OCI-M1 (cell line): ENCODE measurements at regions not wholly inside any gene's neighbourhood (a gene's known extent, or its start where the extent isn't known, plus 50 kb on each side); places are given as distances from the start of the nearest gene placed in this dataset.

ENCODE experiments used
- DNase-seq: peaks from one replicate; lab custom pipeline; 2025; lab: John Stamatoyannopoulos, UW

DNA sequence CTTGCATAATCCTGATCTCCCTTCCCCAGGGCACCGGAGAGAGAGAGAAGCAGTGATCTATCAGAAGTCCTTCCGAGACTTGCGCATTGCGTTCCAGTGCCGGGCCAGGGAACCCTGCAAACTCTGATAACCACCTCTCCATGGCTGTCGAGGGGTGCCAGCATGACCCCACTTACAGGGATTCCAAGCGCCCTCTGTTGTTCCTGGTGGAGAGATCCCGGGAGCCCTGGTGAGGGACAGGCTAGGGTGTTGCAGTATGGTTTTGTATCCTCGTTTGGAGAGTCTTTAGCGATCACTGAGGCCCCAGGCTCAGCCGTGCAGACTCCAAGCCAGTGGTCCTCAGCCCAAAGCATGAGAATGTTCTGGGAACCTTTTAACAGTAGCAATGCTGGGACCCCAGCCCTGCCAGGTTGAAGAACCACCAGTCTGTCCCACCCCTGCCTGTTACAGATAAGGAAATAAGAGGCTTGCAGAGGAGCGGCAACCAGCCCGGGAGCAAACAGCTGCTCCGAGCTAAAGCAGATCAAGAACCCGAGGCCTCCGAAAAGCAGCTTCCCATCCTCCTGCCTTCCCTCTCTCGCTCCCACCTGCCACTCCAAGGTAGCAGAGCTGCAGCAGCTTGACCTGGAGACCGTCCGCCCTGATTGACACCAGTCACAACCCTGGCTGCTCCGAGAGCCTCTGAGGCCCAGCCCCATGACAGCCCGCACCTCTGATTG, 150.3 kb upstream of the RPL38 start:
- DNase-seq, result no peak

DNA sequence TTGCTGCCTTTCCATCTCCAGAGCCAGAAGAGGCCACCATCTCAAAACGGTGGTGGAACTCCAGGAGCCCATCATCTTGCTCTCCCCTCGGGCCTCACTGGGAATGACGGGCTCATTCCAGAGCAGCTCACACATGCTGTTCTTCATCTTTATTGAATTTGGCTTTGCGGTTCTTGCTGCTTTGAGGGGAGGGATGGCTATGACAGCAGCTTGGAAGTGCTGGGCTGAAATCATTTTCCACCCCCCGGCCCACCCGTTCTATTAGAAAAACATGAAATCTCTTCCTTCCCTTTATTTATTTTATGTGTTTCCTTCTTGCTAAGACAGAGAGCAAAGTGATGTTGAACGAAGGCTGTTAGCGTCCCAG, 149.8 kb upstream of the RPL38 start:
- DNase-seq, result no peak

DNA sequence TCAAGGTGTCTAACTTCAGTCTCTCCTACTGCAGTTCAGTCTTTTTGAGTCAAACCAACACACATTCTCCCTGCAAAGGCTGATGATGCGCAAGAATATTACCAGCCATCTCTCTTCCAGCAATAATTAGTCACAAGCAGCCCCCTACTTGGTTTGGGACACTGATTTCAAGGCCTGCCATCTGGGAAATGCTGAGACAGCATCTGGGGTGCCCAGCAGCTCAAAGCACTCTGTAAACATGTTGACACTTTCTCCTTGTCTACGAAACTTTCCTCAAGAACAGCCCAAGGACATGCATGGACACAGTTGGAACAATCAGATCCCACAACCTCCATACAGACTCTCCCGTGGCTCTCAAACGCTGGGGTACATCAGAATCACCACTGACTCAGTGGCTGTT, 149.2 kb upstream of the RPL38 start:
- no peak for DNase-seq

DNA sequence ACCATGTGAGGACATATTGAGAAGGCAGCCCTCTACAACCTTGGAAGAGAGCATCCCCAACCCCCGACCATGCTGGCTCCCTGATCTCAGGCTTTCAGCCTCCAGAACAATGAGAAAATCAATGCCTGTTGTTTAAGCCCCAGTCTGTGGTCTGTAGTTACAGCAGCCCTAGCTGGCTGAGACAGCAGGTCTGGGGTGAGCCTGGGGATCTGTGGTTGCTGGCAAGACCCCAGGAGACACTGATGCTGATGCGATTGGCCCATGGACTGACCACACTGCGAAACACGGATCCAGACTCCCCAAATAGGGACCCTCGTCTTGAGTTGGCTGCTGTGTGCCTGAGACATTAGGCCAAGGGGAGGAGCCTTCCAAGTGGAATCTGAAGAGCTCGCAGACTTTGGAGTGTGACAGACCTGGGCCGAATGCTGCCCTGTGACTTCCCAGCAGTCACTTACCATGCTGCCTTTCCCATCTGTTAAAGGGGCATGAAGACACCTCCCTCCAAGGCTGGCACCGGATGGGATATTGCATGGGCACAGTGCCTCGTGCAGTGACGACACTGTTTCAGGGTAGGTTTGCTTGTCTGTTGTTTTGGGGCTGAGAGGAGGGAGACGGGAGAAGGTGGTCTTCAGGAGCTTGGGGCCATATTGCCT, 147.8 kb upstream of the RPL38 start:
- DNase-seq, result no peak

DNA sequence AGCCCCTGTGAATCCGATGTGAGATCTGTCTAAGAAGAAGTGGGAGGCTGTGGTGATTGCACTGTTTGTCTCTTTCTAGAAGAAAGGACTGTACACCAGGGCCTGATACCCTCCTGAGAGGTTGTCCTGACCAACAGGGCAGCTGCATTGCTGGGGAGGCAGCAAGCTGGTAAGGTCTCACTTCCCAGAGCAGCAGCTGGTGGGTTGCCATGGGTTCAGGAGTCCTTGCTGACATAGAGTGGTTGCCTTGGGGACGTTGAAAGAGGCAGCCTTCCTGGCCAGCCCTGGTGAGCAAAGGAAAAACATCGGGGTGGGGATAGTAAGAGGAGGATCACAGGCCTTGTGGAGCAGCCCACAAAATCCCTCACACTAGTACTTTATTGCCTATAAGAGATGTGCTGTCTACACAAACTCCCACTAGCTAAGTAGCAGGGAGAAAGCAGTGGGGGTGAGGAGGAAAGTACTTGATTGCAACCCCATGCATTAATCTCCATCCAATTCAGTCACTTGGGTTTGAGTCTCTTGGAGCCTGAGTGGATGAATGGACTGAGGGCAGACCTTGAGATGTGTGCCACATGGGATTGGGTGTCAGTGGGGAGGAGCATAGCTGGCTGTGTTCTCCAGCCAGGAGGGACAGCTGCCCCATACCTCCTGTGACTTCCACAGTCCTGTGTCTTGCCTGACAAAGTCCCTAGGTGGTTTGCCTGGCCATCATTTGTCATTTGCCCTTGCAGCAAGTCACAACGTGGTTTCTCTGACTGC, 143.8 kb upstream of the RPL38 start:
- no peak for DNase-seq

DNA sequence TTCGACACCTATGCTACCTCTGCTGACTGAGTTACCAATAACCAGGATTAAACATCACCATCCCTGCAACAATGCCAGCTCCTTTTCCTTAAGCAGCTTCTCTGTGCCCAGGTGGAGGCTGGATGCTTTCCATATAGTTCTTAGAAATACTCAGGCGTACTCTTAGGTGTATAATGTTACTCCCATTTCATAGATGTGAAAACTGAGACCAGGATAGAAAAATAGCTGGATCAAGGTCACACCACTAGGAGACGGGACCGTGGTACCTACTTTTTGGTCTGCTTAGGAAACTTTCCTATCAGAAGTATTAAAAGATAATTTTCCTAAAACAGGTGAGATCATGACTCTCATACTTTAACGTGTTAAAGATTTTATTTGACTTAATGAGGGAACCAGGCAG, 141.7 kb upstream of the RPL38 start:
- no peak for DNase-seq

DNA sequence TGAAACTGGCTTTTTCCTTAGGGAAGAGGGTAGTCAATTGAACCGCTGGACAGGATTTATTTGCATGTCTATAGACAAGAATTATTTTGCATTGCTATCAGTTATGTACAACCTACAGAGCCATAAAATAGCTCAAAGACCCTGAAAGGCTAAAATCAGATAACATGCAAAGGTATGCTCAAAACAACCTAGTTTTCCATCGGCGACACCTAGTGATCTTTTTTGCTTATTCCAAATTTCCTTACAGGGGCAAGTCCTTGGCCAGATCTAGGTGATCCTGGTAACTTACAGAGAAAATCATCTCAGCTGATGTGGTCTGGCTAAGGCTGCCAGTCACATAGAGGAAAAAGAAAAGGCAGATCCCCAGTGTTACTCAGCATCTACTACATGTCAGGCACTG, 141.2 kb upstream of the RPL38 start:
- no peak for DNase-seq

DNA sequence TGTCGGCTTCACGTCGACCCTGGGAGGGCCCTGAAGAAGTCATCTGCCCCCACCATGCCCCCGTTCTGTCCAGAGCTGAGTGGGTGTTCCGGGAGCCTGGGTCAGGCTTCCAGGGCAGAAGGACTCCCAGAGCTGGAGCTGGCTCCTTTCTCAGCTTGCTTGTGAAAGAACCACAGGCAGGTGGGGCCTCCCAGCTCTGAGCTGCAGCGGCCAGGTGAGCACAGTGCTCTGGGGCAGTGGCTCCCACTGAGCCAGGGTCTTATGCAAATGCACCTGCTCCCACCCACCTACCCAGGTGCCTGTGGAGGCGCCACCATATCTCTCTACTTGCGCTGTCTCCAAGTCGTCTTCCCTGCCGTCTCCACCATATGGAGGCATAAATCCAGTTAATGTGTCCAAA, 140.0 kb upstream of the RPL38 start:
- DNase-seq, result no peak

DNA sequence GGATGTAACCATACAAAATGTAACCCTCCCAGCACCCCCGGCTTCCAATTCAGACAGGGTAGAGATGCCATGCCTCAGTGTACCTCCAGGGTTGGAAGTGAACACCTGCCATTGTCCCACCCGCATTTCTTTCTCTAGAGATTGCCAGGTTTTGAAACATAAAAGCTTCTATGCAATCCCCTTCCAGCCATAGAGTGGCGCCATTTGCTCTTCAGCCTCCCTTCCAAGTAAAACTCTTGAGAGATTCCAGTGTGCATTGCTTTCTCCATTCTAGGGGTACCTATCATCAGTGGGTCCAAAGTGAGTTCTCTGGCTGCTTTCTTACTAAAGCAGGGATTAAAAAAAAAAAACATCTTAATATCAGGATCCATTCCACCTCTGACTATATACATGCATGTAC, 133.1 kb upstream of the RPL38 start:
- DNase-seq, result no peak

DNA sequence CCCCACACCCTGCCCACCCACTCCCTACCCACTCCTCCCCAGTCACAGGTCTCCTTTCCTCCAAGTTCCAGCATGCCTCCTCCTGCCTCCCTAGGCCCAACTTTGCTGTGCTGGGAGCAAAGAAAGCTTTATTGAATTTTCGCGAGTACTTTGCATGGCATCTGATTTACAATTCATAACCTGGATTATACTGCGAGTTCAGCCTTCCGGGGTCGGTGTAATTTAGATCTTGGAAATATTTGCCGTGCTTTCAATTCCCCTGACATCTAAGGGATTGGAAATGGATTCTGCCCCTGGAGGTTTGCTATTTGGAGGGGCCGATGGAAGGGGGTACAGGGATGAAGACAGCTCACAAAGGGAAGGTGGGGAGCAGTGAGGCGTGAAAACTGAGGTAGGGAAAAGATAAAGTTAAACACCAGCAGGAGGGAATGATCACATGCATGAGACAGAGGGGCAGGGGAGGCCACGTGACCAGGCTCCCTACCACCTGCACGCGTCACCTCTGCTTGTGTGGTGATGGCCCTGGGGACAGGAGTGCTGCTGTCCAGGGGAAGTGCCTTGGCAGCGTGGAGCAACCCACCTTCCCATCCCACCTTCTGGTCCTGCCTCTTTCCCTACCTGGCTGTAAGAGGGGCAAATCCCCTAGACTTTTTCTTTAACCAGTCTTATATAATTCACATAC, 132.3 kb upstream of the RPL38 start:
- DNase-seq, result no peak

DNA sequence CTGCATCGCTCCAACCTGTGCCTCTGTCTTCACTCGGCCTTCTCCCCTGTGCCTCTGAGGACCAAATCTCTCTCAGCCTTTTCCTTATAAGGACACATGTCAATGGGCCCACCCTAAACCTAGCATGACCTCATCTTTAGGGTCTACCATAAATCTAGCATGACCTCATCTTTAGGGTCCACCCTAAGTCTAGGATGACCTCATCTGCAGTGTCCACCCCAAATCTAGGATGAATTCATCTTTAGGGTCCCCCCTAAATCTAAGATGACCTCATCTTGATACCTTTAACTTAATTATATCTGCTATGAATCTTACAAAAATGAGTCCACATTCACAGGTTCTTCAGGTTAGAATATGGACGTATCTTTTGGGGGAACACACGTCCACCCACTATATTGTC, 131.1 kb upstream of the RPL38 start:
- DNase-seq, result no peak

DNA sequence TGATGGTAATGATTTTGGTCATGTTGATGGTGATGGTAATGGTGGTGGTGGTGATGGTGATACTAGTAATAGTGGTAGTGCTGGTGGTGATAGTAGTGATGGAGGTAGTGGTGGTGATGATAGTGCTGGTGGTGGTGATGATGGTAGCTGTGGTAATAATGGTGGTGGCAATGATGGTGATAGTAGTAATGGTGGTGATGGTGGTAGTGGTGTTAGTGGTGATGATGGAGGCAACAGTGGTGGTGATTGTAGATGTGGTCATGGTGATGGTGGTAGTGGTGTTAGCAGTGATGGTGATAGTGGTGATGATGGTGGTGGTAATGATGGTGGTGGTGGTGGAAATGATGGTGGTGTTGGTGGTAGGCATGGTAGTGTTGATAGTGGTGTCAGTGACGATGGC, 127.0 kb upstream of the RPL38 start:
- no peak for DNase-seq

DNA sequence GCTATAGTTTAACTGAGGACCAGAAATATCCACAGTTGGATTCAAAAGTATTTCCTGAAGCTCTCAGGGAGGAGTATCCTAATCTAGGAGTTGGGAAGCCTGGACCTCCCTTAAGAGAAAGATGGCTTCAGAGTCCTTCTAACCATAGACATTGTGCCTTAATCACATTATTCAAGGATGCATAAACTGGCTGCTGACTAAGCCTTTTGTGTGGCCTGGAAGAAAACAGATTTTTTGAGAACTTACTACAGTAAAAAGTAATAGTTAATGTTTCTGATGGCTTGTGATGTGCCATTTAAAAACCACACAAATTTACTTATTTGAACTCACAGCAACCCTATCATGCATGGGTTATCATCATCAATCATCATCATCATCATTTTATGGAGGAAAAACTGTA, 126.2 kb upstream of the RPL38 start:
- no peak for DNase-seq

DNA sequence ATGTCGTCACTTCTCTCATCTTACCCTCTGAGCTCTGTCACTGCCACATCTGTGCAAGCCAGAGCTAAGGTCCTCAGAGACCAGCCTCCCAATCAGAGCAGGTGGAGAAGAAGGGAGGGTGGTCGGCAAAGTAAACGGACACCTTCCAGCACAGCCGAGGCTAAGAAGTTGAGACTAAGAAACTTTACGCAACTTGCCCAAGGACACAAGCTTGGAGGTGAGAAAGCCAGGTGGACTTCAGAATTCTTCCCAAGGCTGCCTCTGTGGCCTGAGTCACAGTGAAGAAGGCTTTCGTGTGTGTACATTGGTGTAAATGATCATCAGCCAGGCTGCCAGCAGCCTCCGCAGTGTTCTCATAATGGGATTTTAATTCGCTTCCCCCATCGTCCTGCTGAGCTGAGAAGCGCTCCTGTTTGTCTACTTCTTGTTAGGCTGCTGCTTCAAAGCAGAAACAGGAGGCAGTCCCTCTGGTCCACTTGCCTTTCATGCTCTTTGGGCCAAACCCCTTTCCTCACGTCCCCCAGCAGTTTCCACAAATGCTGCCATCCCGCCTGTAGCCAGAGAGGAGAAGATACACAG, 125.0 kb upstream of the RPL38 start:
- DNase-seq, result no peak

DNA sequence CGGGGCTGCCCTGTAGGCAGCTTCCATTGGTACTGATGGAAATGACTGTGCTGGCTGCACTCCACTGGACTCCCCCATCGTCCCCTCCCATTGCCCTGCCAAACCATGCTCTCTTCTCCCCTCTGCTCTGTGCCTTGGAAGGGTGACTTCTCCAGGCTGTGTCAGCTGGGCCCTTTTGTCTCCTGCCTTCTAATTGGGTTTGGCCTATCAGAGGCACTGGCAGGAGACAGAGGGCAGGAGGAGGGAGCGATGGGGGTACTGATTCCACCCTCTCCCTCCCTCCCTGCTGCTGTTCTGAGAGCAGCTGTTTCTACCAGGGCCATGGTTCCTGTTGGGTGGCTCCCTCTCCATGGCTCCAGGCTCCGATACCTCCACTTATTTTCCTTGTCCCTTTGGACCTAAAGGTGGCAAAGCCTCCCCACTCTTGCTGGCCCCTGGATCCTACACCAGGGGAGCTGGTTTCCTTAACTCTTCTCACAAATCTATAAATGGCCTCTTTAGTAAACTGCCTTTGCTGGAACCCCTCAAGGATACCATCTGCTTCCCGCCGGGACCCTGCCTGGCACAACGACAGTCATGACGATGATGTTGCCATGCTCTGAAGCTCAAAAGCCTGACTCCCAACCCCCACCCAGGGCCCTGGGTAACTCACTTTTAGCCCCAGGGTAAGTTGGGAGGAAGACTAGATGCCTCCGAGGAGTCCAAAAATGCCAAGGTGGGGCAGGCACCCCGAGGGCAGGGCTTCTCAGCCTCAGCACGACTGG, 123.8 kb upstream of the RPL38 start:
- no peak for DNase-seq

DNA sequence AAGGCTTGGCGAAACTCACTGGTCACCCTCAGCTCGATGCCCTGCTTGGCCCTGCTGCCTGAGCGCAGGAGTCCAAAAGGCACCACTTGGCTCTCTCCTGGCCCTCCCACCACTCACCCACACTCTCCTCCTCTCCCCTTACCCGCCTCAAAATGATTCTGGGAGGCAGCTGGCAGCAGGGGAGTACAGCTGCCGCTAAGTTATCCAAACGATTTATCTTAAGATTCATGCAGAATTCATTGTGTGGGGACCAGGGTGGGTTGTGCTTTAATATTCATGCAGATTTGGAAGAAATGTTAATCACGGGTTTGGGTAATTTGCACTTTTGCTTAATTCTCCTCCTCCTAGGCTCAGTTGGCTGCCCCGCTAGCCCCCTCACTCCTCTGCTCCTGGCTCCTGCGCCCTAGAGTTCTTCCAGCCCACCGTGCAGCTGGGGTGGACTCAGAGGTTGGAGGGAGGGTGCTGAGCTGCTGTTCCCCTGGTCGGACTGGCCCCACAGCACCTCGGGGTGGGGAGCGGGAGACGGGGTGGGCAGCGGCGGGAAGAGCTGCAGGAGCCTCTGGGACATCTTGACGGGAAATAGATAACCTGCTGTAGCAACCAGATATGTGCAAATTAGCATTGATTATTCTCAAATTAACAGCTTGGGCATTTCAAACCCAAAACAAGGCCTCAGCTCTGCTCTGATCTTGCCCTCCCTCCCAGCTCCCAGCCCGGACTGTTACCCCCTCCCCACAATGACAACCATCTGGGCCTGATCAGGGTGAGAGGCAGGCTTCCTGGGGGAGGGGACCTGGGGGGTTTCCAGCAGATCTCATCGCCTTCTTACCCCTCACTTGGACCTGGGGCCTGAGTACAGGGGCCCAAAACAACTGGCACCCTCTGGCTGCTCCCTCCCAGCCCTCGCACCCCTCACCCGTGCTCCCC, 122.6 kb upstream of the RPL38 start:
- DNase-seq, result no peak

DNA sequence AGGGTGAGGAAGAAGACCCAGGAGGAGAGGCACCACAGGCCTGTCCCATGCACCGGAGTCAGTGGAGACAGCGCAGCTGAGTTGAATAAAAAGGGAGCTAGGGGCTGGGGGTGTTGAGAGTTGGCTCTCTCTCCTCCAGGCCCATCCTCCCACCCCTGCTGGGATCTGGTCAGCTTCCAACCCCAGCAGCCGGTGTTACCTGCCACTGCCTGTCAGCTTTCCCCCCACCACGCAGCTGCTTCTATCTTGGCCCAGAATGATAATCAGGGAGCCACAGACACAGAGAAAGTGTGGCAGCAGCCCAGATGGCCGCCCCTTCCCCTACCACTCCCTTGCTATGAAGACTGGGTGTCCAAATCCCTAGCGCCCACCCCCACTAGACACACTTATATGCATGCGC, 120.6 kb upstream of the RPL38 start:
- DNase-seq, result no peak

DNA sequence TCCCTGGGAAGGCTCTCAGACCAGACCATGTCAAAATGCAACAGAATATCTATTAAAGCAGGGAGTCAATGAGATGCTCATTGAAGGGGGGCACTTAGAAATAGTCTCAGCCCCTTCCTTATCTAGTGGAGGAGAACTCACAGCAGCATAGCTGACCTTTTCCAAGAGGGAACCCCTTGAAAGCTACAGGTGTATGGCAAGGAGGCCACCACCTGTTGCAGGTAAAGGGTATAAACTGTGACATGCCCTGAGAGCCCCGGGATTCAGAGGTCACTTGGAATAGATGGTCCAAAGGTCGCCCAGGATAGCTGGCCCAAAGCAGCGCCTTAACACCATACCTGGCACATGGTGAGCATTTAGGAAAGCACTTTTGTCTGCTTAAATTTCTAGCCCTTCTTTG, 120.2 kb upstream of the RPL38 start:
- no peak for DNase-seq

DNA sequence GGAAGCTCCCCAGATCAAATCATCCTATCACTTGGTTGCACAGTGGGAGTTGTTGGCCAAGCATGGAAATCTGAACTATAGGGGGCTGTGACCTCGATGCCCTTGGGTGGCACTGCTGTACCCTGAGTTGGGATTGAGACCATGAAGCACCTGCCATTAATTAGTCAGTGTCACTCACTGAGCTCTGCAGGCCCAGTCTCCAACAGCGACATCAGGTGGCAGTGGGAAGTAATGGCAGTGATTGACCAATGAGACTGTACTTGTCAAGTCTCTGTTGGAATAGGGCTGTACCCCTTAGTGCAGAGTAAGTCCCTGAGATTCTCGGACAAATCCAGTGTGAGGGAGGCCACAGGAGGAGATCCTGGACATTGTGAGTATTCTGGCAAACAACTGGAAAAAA, 118.0 kb upstream of the RPL38 start:
- peak; percentile 6 for DNase-seq

DNA sequence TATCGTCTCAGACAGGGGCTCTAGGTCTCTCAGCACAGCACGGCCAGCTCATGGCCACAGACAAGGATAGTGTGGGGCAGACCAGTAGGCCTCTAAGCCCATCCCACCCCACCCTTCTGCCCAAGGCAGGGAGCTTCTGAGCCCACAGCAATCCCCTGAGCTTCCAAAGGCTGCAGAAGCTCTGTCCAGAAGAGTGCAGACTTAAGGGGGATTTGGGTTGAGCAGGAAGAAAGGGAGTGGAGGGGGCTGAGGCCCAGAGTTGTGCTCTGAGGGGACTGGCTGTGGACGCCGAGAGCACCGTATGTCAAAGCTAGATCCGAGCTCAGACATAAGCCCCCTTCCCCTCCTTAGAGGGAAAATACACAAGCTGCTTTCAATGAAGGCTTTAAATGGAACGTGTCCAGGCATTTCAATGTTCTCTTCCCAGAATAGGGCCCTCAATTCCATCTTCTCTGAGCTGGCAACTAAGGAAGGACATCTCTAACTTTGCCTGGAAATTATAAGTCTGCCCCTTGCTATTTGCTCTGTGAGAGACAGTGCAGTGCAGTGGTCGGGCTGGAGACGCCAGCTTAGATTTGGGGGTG, 116.4 kb upstream of the RPL38 start:
- no peak for DNase-seq
